ENCODE measurements at regions not wholly inside any gene's neighbourhood (a gene's known extent, or its start where the extent isn't known, plus 50 kb on each side); places are given as distances from the start of the nearest gene placed in this dataset.
A peak's percentile ranks its signal among the peaks of the same experiment; 100 is the strongest.
"Not testable (repeated sequence)": the region's sequence is repeated elsewhere in the genome, so short reads cannot be mapped to it uniquely, and the experiment has no call there.

GRCh38 chr7:97377713-97378112, 260.2 kb downstream of the SDHAF3 start:
- no peak for DNase-seq

GRCh38 chr7:97381815-97382554, 264.5 kb downstream of the SDHAF3 start:
- no peak for DNase-seq

GRCh38 chr7:97390052-97390451, 272.6 kb downstream of the SDHAF3 start:
- DNase-seq: no peak

- no peak for DNase-seq
Observed at GRCh38 chr7:97390915-97391593, 273.6 kb downstream of the SDHAF3 start.

- DNase-seq: no peak
Observed at GRCh38 chr7:97401398-97401797, 283.9 kb downstream of the SDHAF3 start.

GRCh38 chr7:97405835-97406234, 288.3 kb downstream of the SDHAF3 start:
- no peak for DNase-seq

- no peak for DNase-seq
Observed at GRCh38 chr7:97407106-97407505, 289.6 kb downstream of the SDHAF3 start.

- no peak for DNase-seq
Observed at GRCh38 chr7:97409346-97409745, 291.8 kb downstream of the SDHAF3 start.

- no peak for DNase-seq
Observed at GRCh38 chr7:97418312-97418711, 300.8 kb downstream of the SDHAF3 start.

GRCh38 chr7:97419898-97420297, 302.4 kb downstream of the SDHAF3 start:
- DNase-seq: no peak

- no peak for DNase-seq
Observed at GRCh38 chr7:97421307-97421930, 303.9 kb downstream of the SDHAF3 start.

- DNase-seq: no peak
Observed at GRCh38 chr7:97422046-97422445, 304.5 kb downstream of the SDHAF3 start.

GRCh38 chr7:97430006-97430405, 301.9 kb upstream of the TAC1 start:
- DNase-seq: peak in 1 of 58 donors; percentile 15

- no peak for DNase-seq
Observed at GRCh38 chr7:97439637-97440214, 292.2 kb upstream of the TAC1 start.

- DNase-seq: peak in 9 of 58 donors; percentile 0 to 8 (median 2)
Observed at GRCh38 chr7:97446361-97446760, 285.5 kb upstream of the TAC1 start.

GRCh38 chr7:97449448-97449847, 282.4 kb upstream of the TAC1 start:
- not testable (repeated sequence) for DNase-seq

- no peak for DNase-seq
Observed at GRCh38 chr7:97450516-97450915, 281.4 kb upstream of the TAC1 start.

- no peak for DNase-seq
Observed at GRCh38 chr7:97454636-97455035, 277.2 kb upstream of the TAC1 start.

GRCh38 chr7:97457054-97457453, 274.8 kb upstream of the TAC1 start:
- DNase-seq: no peak

GRCh38 chr7:97460433-97460832, 271.5 kb upstream of the TAC1 start:
- DNase-seq: no peak

GRCh38 chr7:97461596-97461995, 270.3 kb upstream of the TAC1 start:
- DNase-seq: no peak

GRCh38 chr7:97466071-97466470, 265.8 kb upstream of the TAC1 start:
- no peak for DNase-seq

Measured in anterior cingulate cortex (tissue), 58 donors.